HFFc6 (cell line): ENCODE measurements at regions not wholly inside any gene's neighbourhood (a gene's known extent, or its start where the extent isn't known, plus 50 kb on each side); places are given as distances from the start of the nearest gene placed in this dataset.

ENCODE experiments used
- DNase-seq: peaks from one replicate; pipeline ENCODE4 v3.0.0-alpha.2; 2018
- H3K27ac Mint-ChIP-seq: 2 replicates; pipeline ENCODE4 v1.8.0; 2020; ENCODE audit warnings: mild to moderate bottlenecking, mixed read lengths
- H3K27me3 Mint-ChIP-seq: 2 replicates; pipeline ENCODE4 v1.8.0; 2021; ENCODE audit warnings: mild to moderate bottlenecking, moderate library complexity, mixed read lengths; ENCODE audit not compliant: insufficient read depth
- H3K36me3 Mint-ChIP-seq: 2 replicates; pipeline ENCODE4 v1.8.0; 2021; ENCODE audit warnings: low read depth, mixed read lengths
- H3K4me1 Mint-ChIP-seq: 2 replicates; pipeline ENCODE4 v1.8.0; 2020; ENCODE audit warnings: low read depth, mixed read lengths
- H3K4me3 Mint-ChIP-seq: 2 replicates; pipeline ENCODE4 v1.8.0; 2020; ENCODE audit warnings: mild to moderate bottlenecking, moderate library complexity, mixed read lengths
- H3K9me3 Mint-ChIP-seq: 2 replicates; pipeline ENCODE4 v1.8.0; 2020; ENCODE audit warnings: mild to moderate bottlenecking, mixed read lengths
- TF ChIP-seq, protein P1 (sequence below): fragments of 200-600 bp; sonication (generic); IDR thresholded peaks from 2 replicates; pipeline ENCODE4 v1.5.0; 2021; ENCODE audit warnings: antibody characterized with exemption, mild to moderate bottlenecking

DNA sequence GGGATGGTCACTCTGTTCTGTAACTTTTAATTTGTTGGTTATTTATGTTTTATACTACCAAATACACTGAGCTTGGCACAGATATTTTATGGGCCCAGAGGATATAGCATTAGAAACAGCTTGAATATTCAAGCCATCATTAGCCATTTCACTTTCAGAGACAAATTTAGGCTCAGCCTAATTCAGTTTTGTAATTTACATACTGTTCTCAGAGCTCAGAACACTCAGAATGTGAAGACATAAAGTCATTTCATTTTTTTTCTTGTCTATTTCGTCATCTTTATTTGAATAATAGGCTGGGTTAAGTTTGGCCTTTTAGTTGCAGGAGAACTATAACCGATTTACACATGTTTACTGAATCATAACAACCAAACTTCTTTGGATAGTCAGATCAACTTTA lies 361.7 kb downstream of the SNAPC1 start:
- Mint-ChIP-seq H3K27ac (no peak overlapping the region), H3K27me3 (no peaks in the 10 kb centered on the region; the same call in 1 of the 2 replicates), H3K4me1 (peaks cover 8% of the 10 kb centered on the region), H3K4me3 (no peak overlapping the region), H3K9me3 (no peaks in the 10 kb centered on the region), H3K36me3 (no peaks in the 10 kb centered on the region)
- TF ChIP-seq, protein P1, sequence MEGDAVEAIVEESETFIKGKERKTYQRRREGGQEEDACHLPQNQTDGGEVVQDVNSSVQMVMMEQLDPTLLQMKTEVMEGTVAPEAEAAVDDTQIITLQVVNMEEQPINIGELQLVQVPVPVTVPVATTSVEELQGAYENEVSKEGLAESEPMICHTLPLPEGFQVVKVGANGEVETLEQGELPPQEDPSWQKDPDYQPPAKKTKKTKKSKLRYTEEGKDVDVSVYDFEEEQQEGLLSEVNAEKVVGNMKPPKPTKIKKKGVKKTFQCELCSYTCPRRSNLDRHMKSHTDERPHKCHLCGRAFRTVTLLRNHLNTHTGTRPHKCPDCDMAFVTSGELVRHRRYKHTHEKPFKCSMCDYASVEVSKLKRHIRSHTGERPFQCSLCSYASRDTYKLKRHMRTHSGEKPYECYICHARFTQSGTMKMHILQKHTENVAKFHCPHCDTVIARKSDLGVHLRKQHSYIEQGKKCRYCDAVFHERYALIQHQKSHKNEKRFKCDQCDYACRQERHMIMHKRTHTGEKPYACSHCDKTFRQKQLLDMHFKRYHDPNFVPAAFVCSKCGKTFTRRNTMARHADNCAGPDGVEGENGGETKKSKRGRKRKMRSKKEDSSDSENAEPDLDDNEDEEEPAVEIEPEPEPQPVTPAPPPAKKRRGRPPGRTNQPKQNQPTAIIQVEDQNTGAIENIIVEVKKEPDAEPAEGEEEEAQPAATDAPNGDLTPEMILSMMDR, result no peak
- no peak for DNase-seq

DNA sequence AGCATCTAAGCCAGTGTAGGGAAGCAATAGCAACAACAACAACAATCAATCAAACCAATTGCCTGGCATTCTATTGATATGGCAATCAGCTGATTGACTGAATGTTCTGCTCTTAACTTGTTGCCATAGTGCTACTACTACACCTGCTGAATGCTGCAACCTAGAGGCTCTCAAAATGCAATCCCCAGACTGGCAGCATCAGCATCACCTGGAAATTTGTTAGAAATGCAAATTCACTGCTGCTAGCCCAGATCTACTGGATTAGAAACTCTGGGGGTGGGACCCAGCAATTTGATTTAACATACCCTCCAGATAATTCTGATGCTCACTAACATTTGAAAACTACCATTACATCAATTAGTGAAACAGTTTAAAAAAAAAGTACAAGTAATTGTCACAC lies 363.6 kb downstream of the SNAPC1 start:
- TF ChIP-seq, protein P1, result no peak
- Mint-ChIP-seq H3K4me1 (peaks cover 8% of the 10 kb centered on the region), H3K36me3 (no peaks in the 10 kb centered on the region), H3K27me3 (no peaks in the 10 kb centered on the region; the same call in 1 of the 2 replicates), H3K9me3 (no peaks in the 10 kb centered on the region), H3K27ac (no peak overlapping the region), H3K4me3 (no peak overlapping the region)
- no peak for DNase-seq

DNA sequence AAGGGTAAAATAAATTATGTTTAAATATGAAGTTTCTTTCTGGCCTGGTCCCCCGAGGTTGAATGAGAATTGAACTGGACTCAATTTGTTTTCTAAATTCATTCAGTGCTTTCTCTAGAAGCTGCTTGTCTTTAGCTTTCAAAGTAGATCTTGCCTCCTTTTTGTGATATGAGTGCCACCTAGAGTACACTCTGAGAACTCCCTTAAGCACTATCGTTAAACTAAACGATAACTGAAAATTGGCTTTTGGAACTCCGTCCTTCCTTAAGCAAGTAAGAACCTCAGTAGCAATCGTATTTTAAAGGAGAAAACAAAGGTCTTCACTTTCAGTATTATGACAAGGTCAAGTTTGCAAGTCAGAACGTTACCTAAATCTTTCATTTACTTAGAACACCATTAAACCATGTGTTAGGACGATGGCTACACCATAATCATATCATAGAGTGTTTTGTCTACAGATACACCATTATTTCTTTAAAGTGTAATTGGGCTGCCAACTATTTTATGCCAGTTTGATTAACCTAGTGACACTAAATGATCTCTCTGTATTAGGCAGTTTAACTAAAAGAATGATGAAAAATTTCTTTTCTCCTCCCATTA lies 364.8 kb downstream of the SNAPC1 start:
- Mint-ChIP-seq H3K27me3 (peaks cover 3% of the 10 kb centered on the region; the same call in 1 of the 2 replicates), H3K4me3 (no peak overlapping the region), H3K9me3 (no peaks in the 10 kb centered on the region), H3K27ac (no peak overlapping the region), H3K36me3 (no peaks in the 10 kb centered on the region), H3K4me1 (peaks cover 8% of the 10 kb centered on the region)
- DNase-seq, result peak; percentile 59
- TF ChIP-seq, protein P1, result peak; percentile 91

DNA sequence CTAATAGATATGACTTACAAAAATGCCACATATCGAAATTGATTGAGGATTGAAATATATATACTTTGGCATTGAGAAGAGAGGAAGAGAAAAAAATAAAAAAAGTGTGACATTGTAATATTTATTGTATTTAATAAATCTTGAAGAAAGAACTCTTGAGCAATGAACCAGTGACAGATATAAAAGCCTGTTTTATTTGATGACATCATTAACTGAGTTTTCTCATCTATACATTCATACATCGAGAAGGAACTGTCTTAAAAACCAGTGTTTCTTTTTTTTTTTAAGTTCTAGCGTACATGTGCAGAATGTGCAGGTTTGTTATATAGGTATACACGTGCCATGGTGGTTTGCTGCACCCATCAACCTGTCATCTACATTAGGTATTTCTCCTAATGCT lies 368.2 kb downstream of the SNAPC1 start:
- H3K36me3 Mint-ChIP-seq, result no peaks in the 10 kb centered on the region
- no peak overlapping the region for H3K27ac Mint-ChIP-seq
- H3K4me1 Mint-ChIP-seq, result peaks cover 8% of the 10 kb centered on the region
- H3K9me3 Mint-ChIP-seq, result no peaks in the 10 kb centered on the region
- H3K4me3 Mint-ChIP-seq, result no peak overlapping the region
- TF ChIP-seq, protein P1, result no peak
- DNase-seq, result no peak
- peaks cover 3% of the 10 kb centered on the region; the same call in 1 of the 2 replicates for H3K27me3 Mint-ChIP-seq

DNA sequence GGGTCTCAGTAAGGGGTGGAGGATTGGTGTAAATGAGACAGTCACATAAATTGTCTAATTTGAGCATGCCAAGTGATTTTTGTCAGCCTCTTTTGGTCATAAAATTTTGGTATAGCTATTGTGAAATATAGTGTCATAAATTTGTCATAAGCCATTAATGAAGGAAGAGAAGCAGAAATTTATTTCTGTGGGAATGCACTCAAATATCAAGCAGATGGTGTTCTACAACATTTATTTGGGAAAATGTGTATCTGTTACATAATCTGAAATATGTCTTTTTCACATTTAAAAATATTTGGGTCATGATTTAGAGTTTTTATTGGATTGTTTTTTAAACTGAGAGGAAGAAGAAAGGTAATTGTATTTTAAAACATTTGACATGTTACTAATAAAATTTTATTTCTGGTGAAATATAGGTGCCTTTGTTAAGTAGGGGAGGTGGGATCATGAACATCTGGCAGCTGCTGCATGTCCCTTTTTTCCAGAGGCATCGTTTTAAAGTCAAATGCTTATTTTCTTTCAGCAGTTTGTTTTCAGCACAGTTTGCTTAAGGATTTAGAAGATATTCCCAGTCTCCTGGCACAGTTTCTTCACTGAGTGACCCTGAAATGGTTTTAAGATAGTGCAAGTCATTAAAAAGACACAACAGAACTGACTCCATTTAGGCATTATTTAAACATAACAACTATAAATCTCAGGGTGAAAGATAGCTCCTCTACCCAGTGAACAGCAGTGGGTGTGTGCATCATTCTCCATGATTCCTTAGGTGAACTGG lies 371.7 kb downstream of the SNAPC1 start:
- H3K4me1 Mint-ChIP-seq, result no peaks in the 10 kb centered on the region
- H3K27me3 Mint-ChIP-seq, result peaks cover 3% of the 10 kb centered on the region; the same call in 1 of the 2 replicates
- no peak overlapping the region for H3K4me3 Mint-ChIP-seq
- DNase-seq, result no peak
- TF ChIP-seq, protein P1, result no peak
- H3K36me3 Mint-ChIP-seq, result no peaks in the 10 kb centered on the region
- H3K9me3 Mint-ChIP-seq, result no peaks in the 10 kb centered on the region
- no peak overlapping the region for H3K27ac Mint-ChIP-seq
